ENCODE measurements at regions not wholly inside any gene's neighbourhood (a gene's known extent, or its start where the extent isn't known, plus 50 kb on each side); places are given as distances from the start of the nearest gene placed in this dataset.
A peak's percentile ranks its signal among the peaks of the same experiment; 100 is the strongest.

DNA sequence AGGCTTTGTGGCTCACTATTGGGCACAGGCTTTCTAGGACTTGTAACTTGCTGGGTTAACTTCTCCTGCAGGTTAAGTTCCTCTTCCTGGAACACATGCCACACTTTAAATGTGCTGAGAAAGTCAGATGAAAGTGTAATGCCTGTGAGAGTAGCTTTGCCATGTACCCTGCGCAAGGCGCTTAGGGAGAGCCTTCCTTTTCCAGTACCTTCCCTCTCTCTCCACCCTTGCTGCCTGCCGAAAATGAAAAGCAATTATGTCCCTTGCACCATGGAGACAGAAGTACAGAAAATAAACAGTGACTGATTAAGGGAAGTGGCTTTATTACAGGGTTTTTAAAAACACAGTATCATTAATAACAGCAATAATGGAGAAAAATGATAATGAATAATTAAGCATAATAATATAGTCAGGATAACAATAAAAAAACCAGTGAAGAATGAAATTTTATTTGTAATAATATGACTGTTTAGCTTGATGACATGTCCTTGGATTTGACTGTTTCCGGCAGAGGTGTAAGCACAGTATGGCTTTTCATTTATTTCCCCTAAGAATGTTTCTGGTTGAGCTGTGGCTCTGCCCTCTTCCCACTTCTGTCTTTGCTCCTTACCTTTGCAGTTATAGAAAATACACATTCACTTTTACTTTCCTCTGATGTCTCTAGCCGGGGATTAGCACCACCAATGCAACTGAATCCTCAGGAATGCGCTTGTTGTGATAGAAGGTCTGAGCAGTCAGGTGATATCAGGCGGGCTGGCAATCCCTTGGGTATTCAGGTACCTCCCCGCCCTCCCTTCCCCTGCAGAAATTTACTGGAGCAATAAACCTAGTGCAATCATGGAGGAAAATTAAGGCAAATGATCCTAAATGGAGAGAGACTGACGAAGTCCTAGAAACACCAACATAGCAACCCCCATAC is 472.3 kb upstream of the CITED2 start:
- DNase-seq = peak in 1 of 2 experiments; percentile 13

DNA sequence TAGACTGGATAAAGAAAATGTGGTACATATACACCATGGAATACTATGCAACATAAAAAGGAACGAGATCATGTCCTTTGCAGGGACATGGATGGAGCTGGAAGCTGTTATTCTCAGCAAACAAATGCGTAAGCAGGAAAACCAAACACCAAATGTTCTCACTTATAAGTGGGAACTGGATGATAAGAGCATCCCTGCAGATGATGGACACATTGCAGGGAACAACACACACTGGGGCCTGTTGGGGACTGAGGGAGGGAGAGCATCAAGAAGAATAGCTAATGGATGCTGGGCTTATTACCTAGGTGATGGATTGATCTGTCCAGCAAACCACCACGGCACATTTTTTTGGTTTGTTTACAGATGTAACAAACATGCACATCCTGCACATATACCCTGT is 470.5 kb upstream of the CITED2 start:
- no peak for DNase-seq

DNA sequence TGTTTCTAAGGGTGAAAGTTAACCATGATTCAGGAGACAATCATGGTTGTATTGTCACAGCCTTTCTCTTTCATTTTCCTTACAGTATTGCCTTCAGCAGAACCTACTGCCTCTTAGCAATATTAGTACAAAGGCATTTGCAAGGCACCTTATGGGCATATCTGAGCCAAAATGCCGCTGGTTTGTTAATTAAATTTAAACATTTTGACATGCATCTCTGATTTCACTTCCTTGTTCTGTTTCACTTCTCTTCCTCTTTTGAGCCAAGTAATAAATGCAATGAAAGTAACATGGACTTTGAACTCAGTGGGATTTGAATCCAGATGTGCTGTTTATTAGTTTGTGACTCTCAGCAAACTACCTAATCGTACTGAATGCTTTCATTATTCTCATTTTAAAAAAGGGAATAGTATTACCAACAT is 467.4 kb upstream of the CITED2 start:
- DNase-seq = no peak

DNA sequence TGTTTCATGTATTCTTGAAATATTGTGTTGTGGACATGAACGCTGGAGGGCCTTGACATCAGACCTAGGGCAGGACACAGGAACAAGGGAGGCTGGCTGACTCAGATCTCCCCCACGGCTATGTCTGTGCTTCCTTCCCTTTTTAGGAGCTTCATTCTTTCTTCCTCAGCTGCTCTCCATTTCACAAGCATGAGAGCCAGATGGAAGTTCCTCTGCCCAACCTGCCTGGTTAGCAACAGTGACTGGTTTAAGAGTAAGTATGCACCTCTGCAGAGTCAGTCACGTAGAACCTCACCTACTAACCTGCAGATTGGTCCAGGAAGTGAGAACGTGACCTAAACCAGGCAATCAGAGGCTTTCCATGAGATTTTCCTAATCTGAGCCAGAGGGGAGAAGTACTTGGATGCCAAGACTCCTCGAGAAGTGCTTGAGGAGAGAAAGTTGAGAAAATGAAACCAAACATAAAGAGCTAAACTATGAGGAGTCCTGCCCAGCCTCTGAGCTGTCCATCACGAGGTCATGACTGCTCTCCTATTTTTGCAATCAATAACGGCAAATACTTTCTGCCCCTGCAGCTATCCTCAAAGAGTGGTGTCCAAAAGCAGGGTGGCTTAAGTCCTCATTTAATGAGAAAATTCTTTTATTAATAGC is 465.2 kb upstream of the CITED2 start:
- DNase-seq = no peak

DNA sequence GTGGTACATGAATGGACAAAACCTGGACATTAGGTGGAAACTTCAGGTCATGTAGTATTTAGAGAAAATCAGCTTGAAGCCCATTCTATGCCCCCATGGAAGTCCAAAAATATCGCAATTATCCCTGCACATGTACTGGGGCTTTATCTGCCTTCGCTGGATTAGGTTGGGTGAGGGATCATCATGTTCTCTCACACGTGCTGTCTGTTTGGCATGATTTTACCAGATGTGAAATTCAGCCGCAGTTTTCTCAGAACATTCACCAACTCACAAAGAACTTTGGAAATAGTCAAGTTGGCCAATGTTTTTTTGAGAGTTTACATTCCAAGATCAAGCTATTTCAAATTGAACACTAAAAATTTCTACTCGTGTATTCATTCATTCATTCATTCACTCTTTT is 459.8 kb upstream of the CITED2 start:
- no peak for DNase-seq

DNA sequence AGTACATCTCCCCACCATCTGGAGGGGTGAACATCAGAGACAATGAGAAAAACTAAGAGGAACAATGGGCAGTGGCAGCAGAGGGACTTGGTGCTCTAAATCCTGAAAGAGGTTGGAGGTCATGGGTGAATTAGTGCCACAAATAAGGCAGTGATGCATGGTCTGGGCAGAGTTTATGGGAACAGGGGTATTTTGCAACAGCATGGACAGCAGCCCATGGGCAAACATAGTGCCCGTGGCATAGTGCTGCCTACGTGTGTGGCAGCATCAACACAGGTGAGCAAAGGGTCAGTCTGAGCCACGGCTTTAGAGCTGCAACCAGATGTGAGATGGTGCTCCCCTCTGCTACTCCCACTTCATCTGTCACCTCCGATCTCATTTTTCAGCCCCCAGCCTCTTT is 459.1 kb upstream of the CITED2 start:
- DNase-seq = no peak

DNA sequence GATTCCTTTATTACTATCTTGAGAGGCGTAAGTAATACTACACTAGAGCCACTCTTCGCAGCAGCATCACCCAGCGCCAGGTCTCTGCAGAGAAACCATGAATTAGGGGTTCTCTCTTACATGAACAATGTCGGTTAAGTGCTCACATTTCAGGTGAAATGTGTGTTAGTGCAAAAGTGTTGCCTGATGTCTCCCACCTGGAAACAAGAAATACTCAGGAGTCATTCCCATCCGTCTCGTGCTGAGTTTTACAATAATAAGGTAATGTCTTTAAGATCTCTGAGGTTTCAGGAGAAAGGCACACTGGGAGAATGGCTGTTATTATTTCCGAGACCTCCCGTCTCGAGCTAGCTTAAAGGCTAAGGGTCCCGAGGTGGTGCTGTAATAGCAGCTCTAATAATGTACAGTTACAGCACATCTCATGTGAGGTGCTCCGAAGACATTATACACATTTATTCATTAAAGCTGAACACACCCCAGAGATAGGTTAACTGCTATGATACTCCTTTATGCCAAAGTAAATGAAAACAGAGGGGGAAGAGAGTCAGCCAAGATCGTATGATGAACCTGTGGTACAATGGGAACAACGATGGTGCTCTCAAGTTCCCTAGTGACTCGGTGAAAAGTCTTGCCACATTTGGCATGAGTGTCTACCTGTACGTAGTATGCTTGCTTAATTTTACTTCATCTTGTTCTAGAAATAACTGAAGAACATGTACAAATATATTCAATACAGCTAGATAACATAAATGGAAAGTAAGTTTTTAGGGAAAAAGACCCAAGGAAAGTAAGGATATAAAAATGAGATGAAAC is 458.3 kb upstream of the CITED2 start:
- no peak for DNase-seq

DNA sequence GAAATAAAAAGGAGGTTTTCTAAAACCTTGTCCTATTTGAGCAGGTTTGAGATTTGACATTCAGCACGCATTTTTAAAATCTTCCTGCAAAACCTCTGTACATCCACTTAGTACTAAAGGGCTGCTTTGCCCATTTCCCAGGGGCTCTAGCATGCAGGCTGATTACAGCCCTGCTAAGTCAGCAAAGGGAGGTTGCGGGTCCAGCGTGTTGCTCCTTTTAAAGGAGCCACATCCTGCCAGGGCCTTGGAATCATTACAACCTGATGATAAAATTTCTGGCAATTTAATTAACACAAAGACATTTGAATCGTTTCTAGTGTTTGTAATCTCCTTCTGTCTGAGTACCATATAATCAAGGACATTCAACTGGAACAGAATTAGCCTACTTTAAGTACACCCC is 455.1 kb upstream of the CITED2 start:
- DNase-seq = peak; percentile 7 to 56

DNA sequence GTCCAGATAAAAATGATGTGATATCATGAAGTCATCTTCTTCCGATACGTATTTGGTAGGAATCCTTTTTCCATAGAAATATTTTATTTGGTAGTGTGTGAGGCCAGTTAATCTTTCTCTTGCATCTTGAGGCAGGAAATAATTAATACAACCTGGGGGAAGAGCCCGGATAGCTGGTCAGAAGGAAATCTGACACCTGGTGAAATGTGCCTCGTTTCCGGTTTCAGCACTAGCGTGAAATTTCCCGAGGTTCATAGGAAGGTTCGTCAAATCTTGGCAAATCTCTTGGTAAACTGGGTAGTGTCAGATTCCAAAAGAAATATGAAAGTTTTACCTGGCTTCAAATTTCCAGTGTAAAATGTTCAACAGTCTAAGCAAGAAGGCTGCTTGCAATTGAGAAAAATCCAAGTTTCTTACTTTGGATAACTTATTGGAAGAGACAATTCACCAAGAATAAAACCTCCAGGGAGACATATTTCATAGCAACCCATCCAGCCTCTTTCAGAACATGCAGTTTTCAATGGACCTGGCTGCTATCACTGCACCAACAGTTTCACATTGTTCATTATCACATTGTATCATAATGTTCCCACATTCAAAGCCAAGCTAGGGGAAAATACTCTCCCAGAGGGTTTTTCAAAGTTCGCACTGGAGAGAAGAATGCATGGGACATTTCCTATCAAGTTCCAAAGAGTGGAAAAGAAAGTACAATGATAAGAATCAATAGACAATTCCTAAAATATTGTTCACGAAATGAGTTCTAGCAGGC is 454.5 kb upstream of the CITED2 start:
- DNase-seq = no peak

DNA sequence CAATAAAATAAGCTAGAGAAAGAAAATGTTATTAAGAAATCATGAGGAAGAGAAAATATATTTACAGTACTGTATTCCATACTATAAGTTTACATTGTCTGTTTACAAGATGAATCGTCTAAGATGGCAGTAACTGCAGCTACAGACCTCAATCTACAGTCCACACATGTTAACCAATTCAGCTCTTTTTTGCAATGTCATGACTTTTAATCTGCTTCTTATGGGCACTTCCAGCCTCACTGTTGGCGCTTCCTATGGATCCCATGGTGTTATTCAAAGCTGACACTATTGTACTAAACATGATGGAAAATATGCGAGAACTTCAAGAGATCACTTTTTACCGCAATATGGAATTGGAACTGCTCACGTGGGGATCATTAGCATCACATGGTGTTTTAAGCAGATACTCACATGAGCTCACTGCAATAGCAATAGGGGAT is 451.5 kb upstream of the CITED2 start:
- no peak for DNase-seq

DNA sequence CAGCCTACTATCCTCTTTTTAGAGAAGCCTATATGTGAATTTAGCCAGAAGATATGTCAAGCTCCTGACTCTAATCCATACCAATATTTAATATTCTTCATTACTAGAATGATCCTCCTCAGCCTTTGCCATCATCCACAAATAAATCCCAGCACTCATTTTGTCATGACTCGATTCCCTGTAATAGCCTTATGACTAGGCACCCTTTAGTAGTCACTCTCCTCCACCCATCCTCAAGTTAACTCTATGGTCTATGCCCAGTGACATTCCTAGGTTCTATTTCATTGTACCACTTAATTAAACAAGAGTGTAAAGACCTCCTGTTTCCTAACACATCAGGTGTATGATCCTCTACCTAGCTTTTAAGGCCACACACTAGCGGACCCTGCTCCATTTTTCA is 450.4 kb upstream of the CITED2 start:
- no peak for DNase-seq

DNA sequence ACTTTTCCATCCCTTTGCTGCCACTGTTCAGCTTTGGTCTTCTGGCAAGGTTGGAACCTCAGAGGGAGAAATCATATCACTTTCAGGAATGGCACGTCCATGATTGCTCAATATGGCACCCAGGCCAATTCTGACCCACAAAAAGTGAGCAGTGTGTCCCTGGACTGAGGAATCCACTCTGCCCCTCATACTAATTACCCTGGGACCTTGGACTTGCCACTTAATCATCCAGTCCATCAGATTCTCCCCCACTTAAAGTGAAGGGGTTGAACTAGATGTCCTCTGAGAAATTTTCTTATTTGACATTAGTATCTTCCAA is 449.3 kb upstream of the CITED2 start:
- no peak for DNase-seq

DNA sequence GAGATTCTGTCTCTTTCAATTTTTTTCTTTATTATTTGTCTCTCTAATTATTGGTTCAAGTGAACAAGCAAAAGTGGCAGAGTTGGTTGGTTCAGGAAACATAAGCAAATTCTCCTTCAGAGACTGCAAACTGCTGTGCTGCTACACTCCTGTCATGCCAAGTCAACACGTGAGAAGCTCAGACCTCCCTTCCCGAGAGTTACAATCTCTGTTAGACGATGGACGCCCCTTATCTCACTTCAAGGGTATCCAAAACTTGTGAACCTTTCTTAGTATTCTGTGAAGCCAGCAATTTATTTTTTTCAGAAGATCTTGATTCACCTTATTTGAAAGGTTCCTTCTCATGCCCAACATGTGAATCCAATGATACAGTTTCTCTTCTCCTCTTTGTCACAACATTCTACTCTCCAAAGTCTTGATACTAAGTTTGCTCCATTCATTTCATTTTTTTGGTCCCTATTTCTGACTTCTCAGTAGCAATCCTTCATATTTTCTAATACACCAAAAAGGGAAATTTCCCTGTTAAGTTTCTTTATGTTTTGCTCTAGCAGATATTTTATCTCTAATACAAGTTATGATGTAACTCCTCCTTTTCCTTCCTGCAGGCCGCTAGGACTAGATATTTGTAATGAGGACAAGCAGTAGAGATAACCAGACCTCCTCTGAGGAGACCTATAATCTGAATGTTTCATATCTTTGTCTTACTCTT is 448.8 kb upstream of the CITED2 start:
- no peak for DNase-seq

DNA sequence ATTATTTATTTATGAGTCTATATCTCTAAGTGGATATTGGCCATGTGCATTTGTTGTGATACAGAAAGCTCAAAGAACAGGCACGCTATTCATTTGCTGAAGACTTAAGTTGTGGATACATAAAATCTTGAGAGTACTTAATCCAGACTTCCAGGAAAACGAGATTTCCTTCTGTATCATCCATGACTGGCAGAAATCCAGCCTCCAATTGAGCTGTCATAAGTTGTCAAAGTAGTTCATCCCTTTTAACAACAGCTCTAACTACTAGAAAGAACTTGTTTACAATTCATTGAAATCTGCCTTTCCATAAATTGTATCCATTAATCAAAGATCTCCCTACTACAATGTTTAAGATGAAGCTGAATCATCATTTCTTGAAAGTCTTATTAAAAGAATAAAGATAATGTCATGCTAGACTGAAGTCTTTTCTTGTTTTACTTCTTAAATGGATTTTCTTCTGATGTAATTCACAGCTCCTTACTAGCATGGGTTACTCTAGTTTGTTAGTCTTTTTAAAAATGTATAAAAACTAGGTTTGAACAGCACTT is 447.3 kb upstream of the CITED2 start:
- no peak for DNase-seq

DNA sequence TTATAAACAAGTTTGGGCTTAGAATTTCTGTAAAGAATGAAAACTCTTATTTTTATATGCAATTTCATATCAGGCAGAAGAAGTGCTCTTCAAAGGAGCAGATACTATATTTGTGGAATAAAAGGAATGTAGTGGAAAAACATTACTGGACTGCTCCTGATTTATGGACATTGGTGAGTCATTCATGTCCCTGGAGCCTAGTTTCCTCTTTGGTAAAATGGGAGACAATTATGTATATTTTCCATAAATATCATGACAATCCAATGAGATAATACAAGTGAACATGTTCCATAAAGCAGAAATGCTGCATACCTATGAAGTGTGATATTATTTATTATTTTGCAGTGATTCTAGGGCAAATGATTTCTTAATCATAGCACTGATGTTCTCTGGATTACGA is 445.8 kb upstream of the CITED2 start:
- DNase-seq = no peak

DNA sequence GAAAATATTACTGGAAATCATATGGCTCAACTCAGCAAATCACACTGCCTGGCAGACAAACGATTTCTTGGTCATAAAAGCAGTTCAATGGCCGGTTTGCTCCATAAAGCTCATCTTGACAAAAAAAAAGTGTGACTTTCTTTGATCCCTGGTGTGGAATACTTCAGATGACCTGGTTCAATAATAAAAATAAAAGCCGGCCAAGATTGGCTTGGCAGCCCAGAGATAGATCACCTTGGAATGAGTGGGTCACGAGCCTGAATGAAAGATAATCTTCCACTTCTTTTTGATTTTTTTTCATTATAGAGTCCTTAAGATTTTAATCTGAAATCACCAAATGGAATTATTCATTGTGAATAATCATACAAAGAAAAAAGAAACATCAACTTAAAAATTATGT is 445.3 kb upstream of the CITED2 start:
- no peak for DNase-seq

DNA sequence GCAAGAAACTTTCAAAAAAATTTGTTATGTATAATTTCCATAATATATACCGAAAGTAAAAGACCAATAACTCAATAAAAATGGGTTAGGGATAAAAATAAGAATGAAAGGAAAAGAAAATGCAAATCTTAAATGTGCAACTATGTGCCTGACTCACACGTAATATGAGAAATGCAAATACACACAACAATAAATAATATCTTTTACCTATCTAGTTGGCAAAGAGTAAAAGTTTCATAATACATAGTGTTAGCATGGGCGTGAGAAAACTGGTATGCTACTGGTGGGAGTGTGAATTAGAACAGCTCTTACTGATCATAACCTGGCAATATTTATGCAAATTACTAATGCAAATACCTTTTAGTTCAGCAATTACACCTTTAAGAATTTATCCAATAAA is 438.5 kb upstream of the CITED2 start:
- DNase-seq = no peak

DNA sequence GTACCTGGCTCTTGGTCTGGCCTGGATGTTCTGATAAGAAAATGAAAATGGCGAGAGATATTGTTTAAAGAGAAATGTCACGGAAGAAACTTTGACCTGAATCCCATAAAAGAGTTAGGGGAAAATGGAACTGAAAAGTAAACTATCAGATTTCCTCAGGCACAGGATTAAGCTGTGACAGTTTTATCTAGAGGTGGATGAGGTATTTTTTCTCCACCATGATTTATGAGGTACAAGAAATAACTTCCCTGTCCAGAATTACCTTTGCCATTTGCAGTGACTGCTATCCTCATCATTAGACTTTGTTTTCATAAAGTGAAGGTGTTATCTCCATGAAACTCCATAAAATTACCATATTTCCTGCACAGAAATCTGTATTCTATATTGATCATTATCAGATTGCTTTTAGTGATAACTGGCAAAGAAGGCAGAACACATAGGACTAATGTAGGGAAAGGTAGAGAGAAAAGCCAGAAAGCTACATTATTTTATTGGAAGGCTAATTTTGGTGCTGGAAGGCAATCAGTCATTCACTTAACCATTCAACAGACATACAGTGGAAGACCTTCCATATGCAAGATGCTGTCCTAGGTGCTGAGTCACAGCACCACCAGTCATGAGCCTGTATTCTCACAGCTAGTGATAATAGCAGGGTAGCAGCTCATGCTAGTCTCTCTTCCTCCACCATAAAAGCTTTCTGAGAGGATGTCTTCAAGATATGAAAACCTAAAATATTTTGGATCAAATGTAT is 427.3 kb upstream of the CITED2 start:
- DNase-seq = no peak

DNA sequence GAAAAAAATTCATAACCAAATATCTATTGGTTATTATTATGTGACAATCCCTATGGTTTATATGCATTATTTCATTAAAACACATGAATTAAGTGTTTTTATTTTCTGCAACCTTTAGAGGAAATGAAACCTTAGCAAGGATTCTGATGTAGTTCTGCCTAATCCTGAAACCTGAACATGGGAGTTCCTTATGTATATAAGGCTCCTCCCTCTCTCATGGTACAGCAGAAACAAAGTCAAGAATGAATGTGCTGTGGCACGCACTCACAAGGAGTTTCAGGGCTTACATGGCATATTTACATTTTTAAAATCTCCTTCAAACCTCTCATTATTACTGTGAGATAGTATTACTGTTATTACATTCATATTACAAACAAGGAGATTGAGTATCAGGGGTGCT is 426.4 kb upstream of the CITED2 start:
- no peak for DNase-seq

DNA sequence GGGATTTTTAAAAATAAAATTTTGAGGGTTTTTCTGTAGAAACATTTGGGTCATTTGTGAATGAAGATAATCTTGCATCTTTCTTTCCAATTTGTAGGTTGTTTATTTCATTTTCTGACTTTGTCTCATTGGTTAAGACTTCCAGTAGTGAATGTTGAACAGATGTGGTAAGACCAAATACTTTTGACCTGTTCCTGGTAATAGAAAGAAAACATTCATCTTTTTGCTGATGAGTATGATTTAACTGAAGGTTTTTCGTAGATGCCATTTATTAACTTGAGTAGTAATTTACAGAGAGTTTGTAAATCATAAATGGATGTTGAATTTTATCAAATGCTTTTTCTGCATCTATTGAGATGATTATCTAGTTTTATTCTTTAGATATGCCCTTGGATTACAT is 416.1 kb upstream of the CITED2 start:
- DNase-seq = no peak

DNA sequence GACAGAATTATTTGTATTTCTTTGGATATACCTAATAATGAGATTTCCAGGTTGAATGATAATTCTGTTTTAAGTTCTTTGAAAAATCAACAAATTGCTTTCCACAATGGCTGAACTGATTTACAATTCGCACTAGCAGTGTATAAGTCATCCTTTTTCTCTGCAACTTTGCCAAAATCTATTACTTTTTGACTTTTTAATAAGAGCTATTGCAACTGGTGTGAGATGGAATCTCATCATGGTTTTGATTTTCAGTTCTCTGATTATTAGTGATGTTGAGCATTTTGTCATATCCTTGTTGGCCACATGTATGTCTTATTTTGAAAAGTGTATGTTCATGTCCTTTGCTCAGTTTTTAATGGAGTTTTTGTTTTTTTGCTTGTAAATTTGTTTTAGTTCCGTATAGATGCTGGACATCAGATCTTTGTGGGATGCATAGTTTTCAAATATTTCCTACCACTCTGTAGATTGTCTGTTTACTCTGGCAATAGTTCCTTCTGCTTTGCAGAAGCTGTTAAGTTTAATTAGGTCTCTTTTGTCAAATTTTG is 409.8 kb upstream of the CITED2 start:
- no peak for DNase-seq

All from NCI-H2081 (cell line).